ENCODE measurements at regions not wholly inside any gene's neighbourhood (a gene's known extent, or its start where the extent isn't known, plus 50 kb on each side); places are given as distances from the start of the nearest gene placed in this dataset.

DNA sequence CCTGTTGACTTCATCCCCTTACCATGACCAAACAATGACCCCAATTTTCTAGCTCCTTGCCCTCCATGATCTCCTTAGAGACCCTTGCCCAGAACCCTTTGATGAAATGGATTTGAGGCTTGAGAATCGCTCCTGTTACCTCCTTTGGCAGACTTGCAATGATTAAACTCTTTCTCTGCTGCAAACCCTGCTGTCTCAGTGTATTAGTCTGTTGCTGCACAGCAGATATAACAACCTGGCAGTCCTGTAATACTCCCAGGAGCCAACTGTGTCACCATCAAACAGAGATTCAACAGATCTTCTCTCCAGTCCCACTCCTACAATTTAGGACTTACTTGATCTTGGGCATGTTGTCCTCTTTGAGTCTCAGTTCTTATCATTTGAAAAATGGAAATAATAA is 242.9 kb downstream of the HRH4 start:
- peaks cover 2 to 13% (median 8%) of the 10 kb centered on the region in 7 donors for H3K9me3 Mint-ChIP-seq
- H3K4me1 Mint-ChIP-seq, result no peaks in the 10 kb centered on the region
- Histone ChIP-seq H3K79me2 (ENCODE audit: insufficient read depth, low read length) (no peaks in the 10 kb centered on the region), H3K9me3 (replicated peaks in 1 of 2; ENCODE audit: control insufficient read depth in 1 of 2, insufficient read depth in 1 of 2, low read length in 2 of 2) (peaks cover 6 to 7% of the 10 kb centered on the region in 2 donors), H4K20me1 (ENCODE audit: insufficient read depth, low read length) (no peaks in the 10 kb centered on the region), H3K4me2 (replicated peaks; ENCODE audit: extremely low read depth, low read length, poor library complexity, severe bottlenecking) (no peak overlapping the region), H3K4me3 (replicated peaks in 1 of 3; ENCODE audit: low read depth in 2 of 3, low read length in 3 of 3) (no peak overlapping the region), H3K4me1 (ENCODE audit: control insufficient read depth in 1 of 2, insufficient read depth in 2 of 2, low read length in 2 of 2) (no peaks in the 10 kb centered on the region), H3K27me3 (ENCODE audit: control insufficient read depth in 2 of 2, insufficient read depth in 2 of 2, low read length in 2 of 2) (no peaks in the 10 kb centered on the region), H2AFZ (ENCODE audit: insufficient read depth, low read depth, low read length, poor library complexity, severe bottlenecking) (no peak overlapping the region), H3K9ac (ENCODE audit: insufficient read depth, low read length, poor library complexity, severe bottlenecking) (no peak overlapping the region), H3K36me3 (replicated peaks in 1 of 2; ENCODE audit: control insufficient read depth in 1 of 2, insufficient read depth in 2 of 2, low read length in 2 of 2) (no peaks in the 10 kb centered on the region), H3K27ac (ENCODE audit: low read depth in 1 of 2, low read length in 2 of 2) (no peak overlapping the region)
- 100% methylated on average over 1 of the region's 1 CpG for WGBS (ENCODE audit: insufficient coverage)
- H3K4me3 Mint-ChIP-seq, result no peak overlapping the region
- no peaks in the 10 kb centered on the region for H3K36me3 Mint-ChIP-seq
- intact Hi-C loops (cut with micrococcal nuclease), result no loop called here
- no peak for DNase-seq
- no peak for TF ChIP-seq CTCF (IDR thresholded peaks at IDR 0.05)
- no peak overlapping the region for H3K27ac Mint-ChIP-seq
- H3K27me3 Mint-ChIP-seq (ENCODE audit: low read depth in 3 of 3), result peaks cover 1 to 4% (median 2%) of the 10 kb centered on the region in 3 donors

DNA sequence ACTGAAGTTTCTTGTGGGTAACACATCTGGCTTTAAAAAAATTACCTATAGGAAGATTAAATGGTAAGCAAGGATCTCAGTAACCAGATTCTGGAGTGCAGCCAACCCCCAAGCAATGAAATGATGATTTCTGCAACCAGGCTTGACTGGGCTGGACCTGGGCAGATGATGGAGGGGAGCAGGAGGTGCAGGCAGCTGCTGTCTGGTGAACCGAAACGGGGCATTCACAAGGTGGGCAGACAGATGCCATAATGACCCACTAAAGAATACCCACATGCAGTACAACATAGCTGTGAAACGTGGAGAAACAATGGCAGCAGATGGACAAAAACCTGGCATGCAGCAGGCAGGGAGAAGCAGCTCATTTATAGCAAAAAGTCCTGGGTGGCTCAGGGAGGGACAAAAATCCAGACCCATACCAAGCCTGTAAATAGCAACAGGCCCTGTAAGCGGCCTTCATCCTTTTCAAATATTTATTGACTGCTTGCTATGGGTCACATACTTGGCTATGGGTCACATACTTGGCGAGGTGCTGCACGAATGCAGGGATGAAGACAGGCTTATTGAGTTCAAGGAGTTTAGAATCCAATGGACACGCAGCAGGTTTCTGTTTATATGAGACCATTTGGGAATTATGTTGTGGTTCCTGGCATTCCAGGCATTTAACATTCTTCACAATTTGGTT is 244.7 kb downstream of the HRH4 start:
- Histone ChIP-seq H3K27ac (ENCODE audit: low read depth in 1 of 2, low read length in 2 of 2) (no peak overlapping the region), H3K4me2 (replicated peaks; ENCODE audit: extremely low read depth, low read length, poor library complexity, severe bottlenecking) (no peak overlapping the region), H3K36me3 (replicated peaks in 1 of 2; ENCODE audit: control insufficient read depth in 1 of 2, insufficient read depth in 2 of 2, low read length in 2 of 2) (no peaks in the 10 kb centered on the region), H4K20me1 (ENCODE audit: insufficient read depth, low read length) (no peaks in the 10 kb centered on the region), H3K9me3 (replicated peaks in 1 of 2; ENCODE audit: control insufficient read depth in 1 of 2, insufficient read depth in 1 of 2, low read length in 2 of 2) (peaks cover 6 to 7% of the 10 kb centered on the region in 2 donors), H3K9ac (ENCODE audit: insufficient read depth, low read length, poor library complexity, severe bottlenecking) (no peak overlapping the region), H3K4me1 (ENCODE audit: control insufficient read depth in 1 of 2, insufficient read depth in 2 of 2, low read length in 2 of 2) (no peaks in the 10 kb centered on the region), H3K79me2 (ENCODE audit: insufficient read depth, low read length) (no peaks in the 10 kb centered on the region), H3K4me3 (replicated peaks in 1 of 3; ENCODE audit: low read depth in 2 of 3, low read length in 3 of 3) (no peak overlapping the region), H2AFZ (ENCODE audit: insufficient read depth, low read depth, low read length, poor library complexity, severe bottlenecking) (no peak overlapping the region), H3K27me3 (ENCODE audit: control insufficient read depth in 2 of 2, insufficient read depth in 2 of 2, low read length in 2 of 2) (no peaks in the 10 kb centered on the region)
- no peak for TF ChIP-seq CTCF (IDR thresholded peaks at IDR 0.05)
- intact Hi-C loops (cut with micrococcal nuclease), result no loop called here
- no peaks in the 10 kb centered on the region for H3K4me1 Mint-ChIP-seq
- H3K27ac Mint-ChIP-seq, result no peak overlapping the region
- 100% methylated on average over 1 of the region's 7 CpGs for WGBS (ENCODE audit: insufficient coverage)
- peaks cover 0 to 4% (median 0%) of the 10 kb centered on the region in 3 donors for H3K27me3 Mint-ChIP-seq (ENCODE audit: low read depth in 3 of 3)
- DNase-seq, result no peak
- peaks cover 2 to 13% (median 8%) of the 10 kb centered on the region in 7 donors for H3K9me3 Mint-ChIP-seq
- no peaks in the 10 kb centered on the region for H3K36me3 Mint-ChIP-seq
- H3K4me3 Mint-ChIP-seq, result no peak overlapping the region

All from CD14-positive monocyte (primary cell).